GM20000 (cell line): ENCODE measurements at regions not wholly inside any gene's neighbourhood (a gene's known extent, or its start where the extent isn't known, plus 50 kb on each side); places are given as distances from the start of the nearest gene placed in this dataset.

Experiments
- DNase-seq: peaks from one replicate; pipeline ENCODE4 v3.0.0; 2012; ENCODE audit warnings: low spot score
- TF ChIP-seq, protein P1 (sequence below): IDR thresholded peaks from 2 replicates; pipeline ENCODE4 v1.5.1; 2012; ENCODE audit warnings: mild to moderate bottlenecking, control low read depth; ENCODE audit errors: extremely low read depth, missing control alignments

GRCh38 chr1:208688656-208689315 lies 444.6 kb upstream of the PLXNA2 start:
- TF ChIP-seq, protein P1, sequence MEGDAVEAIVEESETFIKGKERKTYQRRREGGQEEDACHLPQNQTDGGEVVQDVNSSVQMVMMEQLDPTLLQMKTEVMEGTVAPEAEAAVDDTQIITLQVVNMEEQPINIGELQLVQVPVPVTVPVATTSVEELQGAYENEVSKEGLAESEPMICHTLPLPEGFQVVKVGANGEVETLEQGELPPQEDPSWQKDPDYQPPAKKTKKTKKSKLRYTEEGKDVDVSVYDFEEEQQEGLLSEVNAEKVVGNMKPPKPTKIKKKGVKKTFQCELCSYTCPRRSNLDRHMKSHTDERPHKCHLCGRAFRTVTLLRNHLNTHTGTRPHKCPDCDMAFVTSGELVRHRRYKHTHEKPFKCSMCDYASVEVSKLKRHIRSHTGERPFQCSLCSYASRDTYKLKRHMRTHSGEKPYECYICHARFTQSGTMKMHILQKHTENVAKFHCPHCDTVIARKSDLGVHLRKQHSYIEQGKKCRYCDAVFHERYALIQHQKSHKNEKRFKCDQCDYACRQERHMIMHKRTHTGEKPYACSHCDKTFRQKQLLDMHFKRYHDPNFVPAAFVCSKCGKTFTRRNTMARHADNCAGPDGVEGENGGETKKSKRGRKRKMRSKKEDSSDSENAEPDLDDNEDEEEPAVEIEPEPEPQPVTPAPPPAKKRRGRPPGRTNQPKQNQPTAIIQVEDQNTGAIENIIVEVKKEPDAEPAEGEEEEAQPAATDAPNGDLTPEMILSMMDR, result no peak
- DNase-seq, result no peak

DNA sequence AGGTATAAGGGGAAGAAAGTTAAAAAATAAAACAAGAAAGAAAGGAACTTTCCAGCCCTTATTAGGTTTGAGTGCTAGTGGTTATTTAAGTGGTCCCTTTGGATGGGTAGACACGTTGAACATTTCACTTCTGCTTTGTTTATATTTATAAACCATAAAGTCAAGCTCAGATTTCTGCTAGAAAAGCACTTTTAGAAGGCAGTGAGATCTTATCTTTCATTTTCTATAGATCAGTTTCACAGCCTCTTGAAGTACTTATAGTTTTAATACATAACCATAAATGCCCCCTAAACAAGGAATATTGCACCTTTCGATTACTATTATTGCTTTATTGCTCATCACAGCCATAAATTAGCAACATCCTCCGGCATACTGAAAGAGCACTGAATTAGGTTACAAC lies 446.8 kb upstream of the PLXNA2 start:
- TF ChIP-seq, protein P1, result no peak
- peak; percentile 7 for DNase-seq

- TF ChIP-seq, protein P1, result no peak
- DNase-seq, result no peak
Observed at GRCh38 chr1:208709981-208710380, 465.8 kb upstream of the PLXNA2 start.

GRCh38 chr1:208714323-208714722 lies 470.1 kb upstream of the PLXNA2 start:
- TF ChIP-seq, protein P1, result no peak
- DNase-seq, result no peak

GRCh38 chr1:208717525-208717924 lies 473.3 kb upstream of the PLXNA2 start:
- no peak for DNase-seq
- TF ChIP-seq, protein P1, result no peak

- TF ChIP-seq, protein P1, result no peak
- no peak for DNase-seq
Observed at GRCh38 chr1:208722592-208722991, 478.4 kb upstream of the PLXNA2 start.

- TF ChIP-seq, protein P1, result no peak
- no peak for DNase-seq
Observed at GRCh38 chr1:208724079-208724478, 479.9 kb upstream of the PLXNA2 start.
